SU-DHL-6 (cell line): ENCODE measurements at regions not wholly inside any gene's neighbourhood (a gene's known extent, or its start where the extent isn't known, plus 50 kb on each side); places are given as distances from the start of the nearest gene placed in this dataset.

ENCODE experiments used
- EZH2phosphoT487 ChIP-seq: fragments of 200-600 bp; sonication (generic), shearing (Covaris generic); conservative IDR thresholded peaks from 2 replicates; pipeline ENCODE4 v1.6.1; 2018; ENCODE audit warnings: mild to moderate bottlenecking, antibody characterized with exemption, low read length, moderate library complexity, mixed read lengths
- TF ChIP-seq, protein P1 (sequence below): fragments of 200-600 bp; sonication (generic); IDR thresholded peaks from one replicate; pipeline ENCODE4 v1.5.1; 2017; ENCODE audit warnings: antibody characterized with exemption, mild to moderate bottlenecking, low read length, moderate library complexity; ENCODE audit not compliant: insufficient read depth, poor library complexity, severe bottlenecking

DNA sequence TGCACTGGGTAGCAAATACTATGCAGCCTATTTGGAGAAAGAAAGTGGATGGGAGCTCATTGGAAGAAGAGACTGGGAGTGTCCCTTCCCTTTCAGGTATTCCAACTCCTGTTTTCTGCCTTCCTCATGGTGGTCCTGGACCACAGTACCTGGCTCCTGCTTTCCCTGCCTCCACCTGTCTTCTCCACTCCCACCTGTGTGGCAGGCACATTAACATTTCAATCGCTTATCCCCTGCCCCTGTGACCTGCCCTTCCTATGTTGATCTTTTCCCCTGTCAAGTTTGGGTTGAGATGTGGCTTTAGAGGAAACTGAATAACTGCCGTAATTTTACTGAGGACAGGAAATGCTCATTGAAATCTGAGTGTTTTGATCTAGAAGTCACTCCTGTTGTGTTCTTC lies 415.8 kb upstream of the PODXL start:
- TF ChIP-seq, protein P1, sequence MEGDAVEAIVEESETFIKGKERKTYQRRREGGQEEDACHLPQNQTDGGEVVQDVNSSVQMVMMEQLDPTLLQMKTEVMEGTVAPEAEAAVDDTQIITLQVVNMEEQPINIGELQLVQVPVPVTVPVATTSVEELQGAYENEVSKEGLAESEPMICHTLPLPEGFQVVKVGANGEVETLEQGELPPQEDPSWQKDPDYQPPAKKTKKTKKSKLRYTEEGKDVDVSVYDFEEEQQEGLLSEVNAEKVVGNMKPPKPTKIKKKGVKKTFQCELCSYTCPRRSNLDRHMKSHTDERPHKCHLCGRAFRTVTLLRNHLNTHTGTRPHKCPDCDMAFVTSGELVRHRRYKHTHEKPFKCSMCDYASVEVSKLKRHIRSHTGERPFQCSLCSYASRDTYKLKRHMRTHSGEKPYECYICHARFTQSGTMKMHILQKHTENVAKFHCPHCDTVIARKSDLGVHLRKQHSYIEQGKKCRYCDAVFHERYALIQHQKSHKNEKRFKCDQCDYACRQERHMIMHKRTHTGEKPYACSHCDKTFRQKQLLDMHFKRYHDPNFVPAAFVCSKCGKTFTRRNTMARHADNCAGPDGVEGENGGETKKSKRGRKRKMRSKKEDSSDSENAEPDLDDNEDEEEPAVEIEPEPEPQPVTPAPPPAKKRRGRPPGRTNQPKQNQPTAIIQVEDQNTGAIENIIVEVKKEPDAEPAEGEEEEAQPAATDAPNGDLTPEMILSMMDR, result no peak
- TF ChIP-seq EZH2phosphoT487, result no peak
